Brain microvascular endothelial cell (primary cell): ENCODE measurements at regions not wholly inside any gene's neighbourhood (a gene's known extent, or its start where the extent isn't known, plus 50 kb on each side); places are given as distances from the start of the nearest gene placed in this dataset.

Source experiments
- DNase-seq: peaks from one replicate; pipeline ENCODE4 v3.0.0-alpha.2; 2020
- H3K27ac ChIP-seq: fragments of 250-450 bp; sonication (Bioruptor Pico); 2 replicates; pipeline ENCODE4 v1.5.1; 2020; ENCODE audit warnings: mild to moderate bottlenecking, moderate library complexity
- H3K27me3 ChIP-seq: fragments of 250-450 bp; sonication (Bioruptor Pico); replicated peaks from 2 replicates; pipeline ENCODE4 v1.5.1; 2020; ENCODE audit warnings: mild to moderate bottlenecking
- H3K36me3 ChIP-seq: fragments of 250-450 bp; sonication (Bioruptor Pico); replicated peaks from 2 replicates; pipeline ENCODE4 v1.5.1; 2020; ENCODE audit warnings: mild to moderate bottlenecking
- H3K4me3 ChIP-seq: 2 replicates; pipeline ENCODE4 v1.5.1; 2011; ENCODE audit warnings: low read depth, mild to moderate bottlenecking, control low read depth, low read length, moderate library complexity
- in situ Hi-C: cut with HindIII; loops from 2 replicates; pipeline ENCODE4 v1.10.0; 2017; ENCODE audit warnings: low sequenced_read_pairs, low pct_ligation_motif_present
- TF ChIP-seq, protein P1 (sequence below): IDR thresholded peaks from 2 replicates; pipeline ENCODE4 v1.5.1; 2011; ENCODE audit warnings: low read depth, mild to moderate bottlenecking, moderate library complexity, low read length, control low read depth, inconsistent platforms; ENCODE audit errors: missing control alignments

DNA sequence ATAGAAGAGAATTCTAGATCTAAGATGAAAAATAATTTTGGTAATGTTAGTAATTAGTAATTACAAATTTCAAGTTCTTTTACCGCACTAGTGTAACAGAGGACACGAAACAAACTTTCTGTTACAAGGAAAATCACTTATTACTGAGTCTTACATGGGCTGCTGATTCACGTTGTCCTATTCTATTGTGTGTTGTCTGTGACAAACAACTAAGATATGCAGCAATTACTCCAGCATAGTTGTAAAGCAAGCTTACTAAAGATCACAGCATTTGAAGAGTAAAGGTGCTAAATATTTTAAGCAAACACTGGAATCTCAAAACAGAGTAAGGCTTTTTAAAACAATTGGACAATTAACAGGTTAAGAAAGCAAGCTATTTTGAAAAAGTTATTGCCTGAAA lies 502.3 kb downstream of the KCNT2 start:
- H3K27ac ChIP-seq: no peak overlapping the region
- no peaks in the 10 kb centered on the region for H3K36me3 ChIP-seq
- in situ Hi-C loops: no loop called here
- TF ChIP-seq, protein P1, sequence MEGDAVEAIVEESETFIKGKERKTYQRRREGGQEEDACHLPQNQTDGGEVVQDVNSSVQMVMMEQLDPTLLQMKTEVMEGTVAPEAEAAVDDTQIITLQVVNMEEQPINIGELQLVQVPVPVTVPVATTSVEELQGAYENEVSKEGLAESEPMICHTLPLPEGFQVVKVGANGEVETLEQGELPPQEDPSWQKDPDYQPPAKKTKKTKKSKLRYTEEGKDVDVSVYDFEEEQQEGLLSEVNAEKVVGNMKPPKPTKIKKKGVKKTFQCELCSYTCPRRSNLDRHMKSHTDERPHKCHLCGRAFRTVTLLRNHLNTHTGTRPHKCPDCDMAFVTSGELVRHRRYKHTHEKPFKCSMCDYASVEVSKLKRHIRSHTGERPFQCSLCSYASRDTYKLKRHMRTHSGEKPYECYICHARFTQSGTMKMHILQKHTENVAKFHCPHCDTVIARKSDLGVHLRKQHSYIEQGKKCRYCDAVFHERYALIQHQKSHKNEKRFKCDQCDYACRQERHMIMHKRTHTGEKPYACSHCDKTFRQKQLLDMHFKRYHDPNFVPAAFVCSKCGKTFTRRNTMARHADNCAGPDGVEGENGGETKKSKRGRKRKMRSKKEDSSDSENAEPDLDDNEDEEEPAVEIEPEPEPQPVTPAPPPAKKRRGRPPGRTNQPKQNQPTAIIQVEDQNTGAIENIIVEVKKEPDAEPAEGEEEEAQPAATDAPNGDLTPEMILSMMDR: no peak
- no peak overlapping the region for H3K4me3 ChIP-seq
- H3K27me3 ChIP-seq: no peaks in the 10 kb centered on the region
- DNase-seq: no peak

DNA sequence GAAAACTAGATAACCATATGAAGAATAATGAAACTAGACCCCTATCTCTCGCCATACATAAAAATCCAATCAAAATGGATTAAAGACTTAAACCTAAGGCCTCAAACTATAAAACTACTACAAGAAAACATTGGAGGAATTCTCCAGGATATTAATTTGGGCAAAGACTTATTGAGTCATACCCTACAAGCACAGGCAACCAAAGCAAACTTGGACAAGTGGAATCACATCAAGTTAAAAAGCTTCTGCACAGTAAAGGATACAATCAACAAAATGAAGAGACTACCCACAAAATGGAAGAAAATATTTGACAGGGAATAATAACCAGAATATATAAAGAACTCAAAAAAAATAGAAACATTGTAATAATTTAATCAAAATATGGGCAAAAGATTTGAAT lies 505.4 kb downstream of the KCNT2 start:
- TF ChIP-seq, protein P1: no peak
- H3K4me3 ChIP-seq: no peak overlapping the region
- no peaks in the 10 kb centered on the region for H3K27me3 ChIP-seq
- no peak overlapping the region for H3K27ac ChIP-seq
- in situ Hi-C loops: no loop called here
- DNase-seq: no peak
- H3K36me3 ChIP-seq: no peaks in the 10 kb centered on the region

DNA sequence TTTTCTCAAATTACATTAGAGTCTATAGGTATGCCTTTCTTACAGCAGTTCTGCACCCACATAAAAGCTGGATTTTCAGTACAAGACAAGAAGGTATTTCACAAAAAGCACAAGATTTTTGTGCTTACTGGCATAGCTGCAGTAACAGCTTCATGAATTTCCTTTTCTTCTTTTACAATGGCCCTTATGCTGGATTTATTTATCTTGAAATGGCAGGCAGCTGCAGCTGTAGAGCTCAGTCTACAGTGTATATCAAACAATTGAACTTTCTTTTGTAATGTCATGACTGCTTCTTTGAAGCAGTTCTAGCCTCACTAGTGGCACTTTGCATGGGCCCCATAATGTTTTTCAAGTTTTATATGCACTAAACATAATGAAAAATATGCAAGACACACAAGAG lies 510.2 kb downstream of the KCNT2 start:
- H3K4me3 ChIP-seq: no peak overlapping the region
- in situ Hi-C loops: no loop called here
- no peaks in the 10 kb centered on the region for H3K36me3 ChIP-seq
- no peak for DNase-seq
- H3K27ac ChIP-seq: no peak overlapping the region
- TF ChIP-seq, protein P1: no peak
- H3K27me3 ChIP-seq: no peaks in the 10 kb centered on the region

DNA sequence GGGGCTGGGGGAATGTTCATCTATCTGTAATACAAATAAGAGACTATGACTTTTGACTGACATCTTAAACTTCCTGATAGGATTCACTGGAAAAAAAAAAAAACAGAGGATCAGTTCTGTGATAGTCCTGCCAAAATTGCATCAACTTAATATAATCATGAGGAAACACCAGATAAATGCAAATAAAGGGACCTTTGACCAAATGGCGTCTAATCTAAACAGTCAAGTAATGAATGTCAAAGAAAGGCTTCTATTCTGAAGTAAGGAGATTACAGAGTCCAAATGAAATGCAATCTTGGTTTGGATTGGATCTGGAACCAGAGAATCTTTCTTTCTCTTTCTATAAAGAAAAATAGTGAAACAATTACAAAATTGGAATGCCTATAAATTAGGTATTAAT lies 513.4 kb downstream of the KCNT2 start:
- TF ChIP-seq, protein P1: no peak
- Histone ChIP-seq H3K4me3 (no peak overlapping the region), H3K27ac (no peak overlapping the region), H3K36me3 (no peaks in the 10 kb centered on the region), H3K27me3 (no peaks in the 10 kb centered on the region)
- in situ Hi-C loops: no loop called here
- DNase-seq: no peak

DNA sequence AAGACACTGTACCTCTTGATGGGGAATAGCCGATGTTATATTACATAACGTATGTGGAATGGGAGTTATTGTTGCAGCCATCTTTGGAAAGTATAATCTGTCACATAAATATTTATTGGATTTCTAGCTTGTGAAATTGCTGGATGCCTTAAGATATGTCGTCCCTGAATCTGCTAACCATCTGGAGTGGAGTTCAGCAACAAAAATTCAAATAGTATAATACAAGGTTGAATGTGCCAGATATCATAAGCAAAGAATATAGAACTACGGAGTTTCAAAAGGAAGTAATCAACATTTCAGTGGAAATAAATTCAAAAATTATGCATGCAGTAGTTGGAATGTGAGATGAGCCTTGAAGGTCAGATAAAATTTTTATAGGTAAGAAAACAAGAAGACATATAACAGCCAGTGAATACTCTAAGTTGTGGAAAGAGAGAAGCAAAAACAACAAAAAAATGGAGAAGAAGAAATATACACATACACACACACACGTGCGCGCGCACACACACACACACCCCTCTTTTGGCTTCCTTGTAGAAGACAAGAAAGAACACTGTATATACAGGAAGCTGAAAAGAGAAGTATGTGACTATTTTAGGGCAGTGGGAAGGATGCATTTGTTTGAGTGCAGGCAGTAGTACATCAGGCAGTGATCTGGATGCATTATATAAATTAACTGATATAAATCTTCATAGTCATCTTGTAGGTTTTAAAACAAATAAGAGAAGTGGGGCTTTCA lies 516.7 kb downstream of the KCNT2 start:
- H3K27me3 ChIP-seq: no peaks in the 10 kb centered on the region
- H3K4me3 ChIP-seq: no peak overlapping the region
- H3K36me3 ChIP-seq: no peaks in the 10 kb centered on the region
- H3K27ac ChIP-seq: no peak overlapping the region
- in situ Hi-C loops: no loop called here
- TF ChIP-seq, protein P1: no peak
- no peak for DNase-seq

DNA sequence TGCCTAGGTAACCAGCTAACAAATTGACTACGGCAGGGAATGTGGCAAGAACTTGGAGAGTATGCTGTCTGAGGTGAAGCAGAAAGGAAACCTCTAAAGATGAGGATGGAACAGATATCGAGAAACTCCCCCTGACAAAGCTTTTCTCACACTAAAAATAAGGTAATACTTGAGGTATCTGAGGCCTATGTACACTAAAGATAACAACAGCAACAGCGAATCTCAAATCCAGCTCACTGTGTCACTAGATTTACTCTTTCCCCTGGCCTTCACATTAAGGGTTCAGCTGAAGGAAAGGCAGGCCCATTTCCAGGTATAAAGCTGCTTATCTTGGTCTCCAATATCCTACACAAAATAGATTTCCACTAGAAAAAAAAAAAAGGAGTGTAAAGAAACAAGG lies 518.0 kb downstream of the KCNT2 start:
- in situ Hi-C loops: no loop called here
- TF ChIP-seq, protein P1: no peak
- H3K4me3 ChIP-seq: no peak overlapping the region
- no peaks in the 10 kb centered on the region for H3K27me3 ChIP-seq
- no peak overlapping the region for H3K27ac ChIP-seq
- H3K36me3 ChIP-seq: no peaks in the 10 kb centered on the region
- no peak for DNase-seq
